Mesothelial cell of epicardium (in vitro differentiated cells): ENCODE measurements at regions not wholly inside any gene's neighbourhood (a gene's known extent, or its start where the extent isn't known, plus 50 kb on each side); places are given as distances from the start of the nearest gene placed in this dataset.

Experiments
- DNase-seq, 2 experiments: peaks; one replicate each; pipeline ENCODE4 v3.0.0; 2021; ENCODE audit warnings: low spot score in 2 of 2; ENCODE audit not compliant: unreplicated experiment in 2 of 2
- H3K27ac Mint-ChIP-seq: 2 replicates; pipeline ENCODE4 v1.8.0; 2021; ENCODE audit warnings: mixed read lengths
- H3K27me3 Mint-ChIP-seq: 2 replicates; pipeline ENCODE4 v1.8.0; 2021; ENCODE audit warnings: low read depth, mixed read lengths
- H3K36me3 Mint-ChIP-seq: 2 replicates; pipeline ENCODE4 v1.8.0; 2021; ENCODE audit warnings: mixed read lengths
- H3K4me1 Mint-ChIP-seq: 2 replicates; pipeline ENCODE4 v1.8.0; 2021; ENCODE audit warnings: mixed read lengths
- H3K4me3 Mint-ChIP-seq: 2 replicates; pipeline ENCODE4 v1.8.0; 2021; ENCODE audit warnings: mild to moderate bottlenecking, moderate library complexity, mixed read lengths
- H3K9me3 Mint-ChIP-seq: 2 replicates; pipeline ENCODE4 v1.8.0; 2021; ENCODE audit warnings: mixed read lengths
- CTCF ChIP-seq: fragments of 200-600 bp; sonication (generic); IDR thresholded peaks from one replicate; pipeline ENCODE4 v1.5.0; 2021; ENCODE audit warnings: antibody characterized with exemption; ENCODE audit not compliant: unreplicated experiment

- no peak for DNase-seq
- no peak for TF ChIP-seq CTCF
- Mint-ChIP-seq H3K27ac (no peak overlapping the region), H3K9me3 (no peaks in the 10 kb centered on the region), H3K4me3 (no peak overlapping the region), H3K4me1 (peaks cover 6% of the 10 kb centered on the region), H3K36me3 (no peaks in the 10 kb centered on the region), H3K27me3 (peaks cover 15% of the 10 kb centered on the region)
These were observed 313.7 kb upstream of the COL8A1 start for GRCh38 chr3:99324636-99325203.

- Mint-ChIP-seq H3K27ac (no peak overlapping the region), H3K27me3 (peaks cover 15% of the 10 kb centered on the region), H3K9me3 (no peaks in the 10 kb centered on the region), H3K36me3 (no peaks in the 10 kb centered on the region), H3K4me3 (no peak overlapping the region), H3K4me1 (peaks cover 6% of the 10 kb centered on the region)
- DNase-seq, result no peak
- no peak for TF ChIP-seq CTCF
These were observed 314.5 kb upstream of the COL8A1 start for GRCh38 chr3:99323940-99324339.

- no peak for TF ChIP-seq CTCF
These were observed 315.8 kb upstream of the COL8A1 start for GRCh38 chr3:99322551-99322950.

GRCh38 chr3:99321261-99321660 lies 317.1 kb upstream of the COL8A1 start:
- TF ChIP-seq CTCF, result no peak
- Mint-ChIP-seq H3K4me3 (no peak overlapping the region), H3K27ac (no peak overlapping the region), H3K36me3 (no peaks in the 10 kb centered on the region), H3K27me3 (peaks cover 11% of the 10 kb centered on the region), H3K4me1 (peaks cover 11% of the 10 kb centered on the region), H3K9me3 (no peaks in the 10 kb centered on the region)
- no peak for DNase-seq

More at GRCh38 chr3:99322551-99322950, 315.8 kb upstream of the COL8A1 start:
- H3K4me1 Mint-ChIP-seq, result peaks cover 8% of the 10 kb centered on the region
- H3K36me3 Mint-ChIP-seq, result no peaks in the 10 kb centered on the region
- DNase-seq, result no peak
- H3K9me3 Mint-ChIP-seq, result no peaks in the 10 kb centered on the region
- no peak overlapping the region for H3K27ac Mint-ChIP-seq
- no peak overlapping the region for H3K4me3 Mint-ChIP-seq
- H3K27me3 Mint-ChIP-seq, result peaks cover 15% of the 10 kb centered on the region

GRCh38 chr3:99319961-99320360 lies 318.4 kb upstream of the COL8A1 start:
- DNase-seq, result no peak
- Mint-ChIP-seq H3K27me3 (no peaks in the 10 kb centered on the region), H3K27ac (no peak overlapping the region), H3K36me3 (no peaks in the 10 kb centered on the region), H3K4me3 (no peak overlapping the region), H3K4me1 (peaks cover 9% of the 10 kb centered on the region), H3K9me3 (no peaks in the 10 kb centered on the region)
- no peak for TF ChIP-seq CTCF

- H3K9me3 Mint-ChIP-seq, result no peaks in the 10 kb centered on the region
- peaks cover 9% of the 10 kb centered on the region for H3K4me1 Mint-ChIP-seq
- no peak for DNase-seq
- H3K36me3 Mint-ChIP-seq, result no peaks in the 10 kb centered on the region
- H3K4me3 Mint-ChIP-seq, result no peak overlapping the region
- no peak for TF ChIP-seq CTCF
- no peak overlapping the region for H3K27ac Mint-ChIP-seq
- no peaks in the 10 kb centered on the region for H3K27me3 Mint-ChIP-seq
These were observed 318.9 kb upstream of the COL8A1 start for GRCh38 chr3:99319450-99319849.
